Ovary (tissue), 3 donors: ENCODE measurements at regions not wholly inside any gene's neighbourhood (a gene's known extent, or its start where the extent isn't known, plus 50 kb on each side); places are given as distances from the start of the nearest gene placed in this dataset.

ENCODE experiments used
- CTCF ChIP-seq, 3 donors: fragments of 450-650 bp in 2 of 3; fragments of 200-600 bp in 1 of 3; IDR thresholded peaks; one replicate each; pipeline versions ENCODE4 v1.5.1 to v1.8.0; 2016 to 2022; ENCODE audit warnings: antibody characterized with exemption in 3 of 3, mild to moderate bottlenecking in 1 of 3
- POLR2A ChIP-seq: fragments of 450-650 bp; IDR thresholded peaks from one replicate; pipeline ENCODE4 v1.6.1; 2017; ENCODE audit warnings: antibody characterized with exemption, mild to moderate bottlenecking, moderate library complexity
- donor health status: DM: no; HTN: no; CAD: no.

GRCh38 chr6:56348578-56348977 lies 101.2 kb upstream of the COL21A1 start:
- TF ChIP-seq CTCF (IDR thresholded peaks at IDR 0.05) (no peak), POLR2A (no peak)
